NK-92 treated with Interleukin-12 subunit alpha and Interleukin-12 subunit beta, amount 100 ng/mL, for 24 hours (cell line): ENCODE measurements at regions not wholly inside any gene's neighbourhood (a gene's known extent, or its start where the extent isn't known, plus 50 kb on each side); places are given as distances from the start of the nearest gene placed in this dataset.

Experiments
- DNase-seq: peaks from one replicate; lab custom pipeline; 2025; lab: John Stamatoyannopoulos, UW

- DNase-seq, result no peak
These were observed 164.3 kb upstream of the MLN start for GRCh38 chr6:33967966-33968724.

- no peak for DNase-seq
These were observed 163.5 kb upstream of the MLN start for GRCh38 chr6:33967265-33967767.

GRCh38 chr6:33966536-33966935 lies 162.7 kb upstream of the MLN start:
- DNase-seq, result no peak

- DNase-seq, result no peak
These were observed 162.0 kb upstream of the MLN start for GRCh38 chr6:33965766-33966165.

- no peak for DNase-seq
These were observed 160.6 kb upstream of the MLN start for GRCh38 chr6:33964387-33964786.

- no peak for DNase-seq
These were observed 159.4 kb upstream of the MLN start for GRCh38 chr6:33963136-33963750.

- no peak for DNase-seq
These were observed 158.6 kb upstream of the MLN start for GRCh38 chr6:33962246-33963027.

- DNase-seq, result no peak
These were observed 157.9 kb upstream of the MLN start for GRCh38 chr6:33961691-33962090.

GRCh38 chr6:33960345-33961313 lies 156.8 kb upstream of the MLN start:
- no peak for DNase-seq

GRCh38 chr6:33959661-33960344 lies 156.0 kb upstream of the MLN start:
- no peak for DNase-seq

GRCh38 chr6:33959329-33959651 lies 155.5 kb upstream of the MLN start:
- no peak for DNase-seq

GRCh38 chr6:33958526-33959328 lies 154.9 kb upstream of the MLN start:
- DNase-seq, result no peak

- DNase-seq, result no peak
These were observed 154.2 kb upstream of the MLN start for GRCh38 chr6:33957892-33958525.

GRCh38 chr6:33957131-33957891 lies 153.5 kb upstream of the MLN start:
- no peak for DNase-seq

- DNase-seq, result no peak
These were observed 152.4 kb upstream of the MLN start for GRCh38 chr6:33956206-33956605.

GRCh38 chr6:33955566-33955965 lies 151.8 kb upstream of the MLN start:
- DNase-seq, result no peak

- DNase-seq, result no peak
These were observed 150.7 kb upstream of the MLN start for GRCh38 chr6:33954453-33954852.

- DNase-seq, result no peak
These were observed 149.4 kb upstream of the MLN start for GRCh38 chr6:33953171-33953570.

- DNase-seq, result no peak
These were observed 148.2 kb upstream of the MLN start for GRCh38 chr6:33952016-33952415.
